Stimulated activated CD4-positive, alpha-beta T cell treated with anti-CD3 and anti-CD28 coated beads, Interleukin-12 subunit alpha, Interleukin-12 subunit beta, amount 100 ng/mL, for 4 hours (primary cell): ENCODE measurements at regions not wholly inside any gene's neighbourhood (a gene's known extent, or its start where the extent isn't known, plus 50 kb on each side); places are given as distances from the start of the nearest gene placed in this dataset.

Experiments
- DNase-seq: peaks from one replicate; pipeline ENCODE4 v3.0.0-alpha.2; 2020

- no peak for DNase-seq
Measured at GRCh38 chr11:81080476-81080875, 1639.6 kb upstream of the TENM4 start.

- no peak for DNase-seq
Measured at GRCh38 chr11:81072273-81072672, 1631.4 kb upstream of the TENM4 start.

GRCh38 chr11:81071606-81072005, 1630.8 kb upstream of the TENM4 start:
- no peak for DNase-seq

GRCh38 chr11:81070948-81071347, 1630.1 kb upstream of the TENM4 start:
- no peak for DNase-seq

GRCh38 chr11:81059356-81059755, 1618.5 kb upstream of the TENM4 start:
- DNase-seq, result no peak

GRCh38 chr11:81052344-81053158, 1611.7 kb upstream of the TENM4 start:
- DNase-seq, result no peak

- DNase-seq, result no peak
Measured at GRCh38 chr11:81039916-81040524, 1599.2 kb upstream of the TENM4 start.

- DNase-seq, result no peak
Measured at GRCh38 chr11:81036168-81036870, 1595.5 kb upstream of the TENM4 start.

- DNase-seq, result no peak
Measured at GRCh38 chr11:81033779-81034540, 1593.1 kb upstream of the TENM4 start.

GRCh38 chr11:81032906-81033305, 1592.1 kb upstream of the TENM4 start:
- DNase-seq, result no peak

- DNase-seq, result no peak
Measured at GRCh38 chr11:81030186-81030585, 1589.4 kb upstream of the TENM4 start.

- DNase-seq, result no peak
Measured at GRCh38 chr11:81026032-81026431, 1585.2 kb upstream of the TENM4 start.

GRCh38 chr11:81022057-81022456, 1581.2 kb upstream of the TENM4 start:
- DNase-seq, result no peak

GRCh38 chr11:81010631-81011030, 1569.8 kb upstream of the TENM4 start:
- no peak for DNase-seq

GRCh38 chr11:81007046-81007445, 1566.2 kb upstream of the TENM4 start:
- no peak for DNase-seq

GRCh38 chr11:81005595-81005994, 1564.8 kb upstream of the TENM4 start:
- no peak for DNase-seq

GRCh38 chr11:81004576-81004975, 1563.7 kb upstream of the TENM4 start:
- no peak for DNase-seq

GRCh38 chr11:81002374-81002773, 1561.5 kb upstream of the TENM4 start:
- no peak for DNase-seq

- DNase-seq, result no peak
Measured at GRCh38 chr11:81000735-81001134, 1559.9 kb upstream of the TENM4 start.

GRCh38 chr11:81000334-81000733, 1559.5 kb upstream of the TENM4 start:
- no peak for DNase-seq

GRCh38 chr11:80995523-80995922, 1554.7 kb upstream of the TENM4 start:
- no peak for DNase-seq

GRCh38 chr11:80993536-80993935, 1552.7 kb upstream of the TENM4 start:
- no peak for DNase-seq

- DNase-seq, result no peak
Measured at GRCh38 chr11:80990885-80991284, 1550.1 kb upstream of the TENM4 start.
